GM18520 (cell line): ENCODE measurements at regions not wholly inside any gene's neighbourhood (a gene's known extent, or its start where the extent isn't known, plus 50 kb on each side); places are given as distances from the start of the nearest gene placed in this dataset.

Source experiments
- ATAC-seq: cut with Tn5 transposase; IDR thresholded peaks from one replicate; pipeline ENCODE4 v1.9.1; 2021; ENCODE audit not compliant: unreplicated experiment

- ATAC-seq, result no peak
Measured at GRCh38 chr15:46300716-46301115, 665.9 kb downstream of the SQOR start.

- no peak for ATAC-seq
Measured at GRCh38 chr15:46301291-46301690, 666.5 kb downstream of the SQOR start.

GRCh38 chr15:46301826-46302225, 667.0 kb downstream of the SQOR start:
- ATAC-seq, result no peak

GRCh38 chr15:46304321-46304720, 669.5 kb downstream of the SQOR start:
- no peak for ATAC-seq

- no peak for ATAC-seq
Measured at GRCh38 chr15:46307746-46308145, 672.9 kb downstream of the SQOR start.

GRCh38 chr15:46309914-46310313, 675.1 kb downstream of the SQOR start:
- ATAC-seq, result no peak

- ATAC-seq, result peak; percentile 84
Measured at GRCh38 chr15:46312133-46312740, 677.4 kb downstream of the SQOR start.

GRCh38 chr15:46315434-46315833, 680.6 kb downstream of the SQOR start:
- ATAC-seq, result no peak

GRCh38 chr15:46316024-46316423, 681.2 kb downstream of the SQOR start:
- ATAC-seq, result no peak

- no peak for ATAC-seq
Measured at GRCh38 chr15:46317029-46317428, 682.2 kb downstream of the SQOR start.

- ATAC-seq, result no peak
Measured at GRCh38 chr15:46322753-46323152, 687.9 kb downstream of the SQOR start.

- no peak for ATAC-seq
Measured at GRCh38 chr15:46326173-46326572, 691.3 kb downstream of the SQOR start.

GRCh38 chr15:46328821-46329220, 694.0 kb downstream of the SQOR start:
- no peak for ATAC-seq

- ATAC-seq, result no peak
Measured at GRCh38 chr15:46329876-46330275, 695.0 kb downstream of the SQOR start.

GRCh38 chr15:46331546-46331945, 696.7 kb downstream of the SQOR start:
- ATAC-seq, result no peak

- ATAC-seq, result no peak
Measured at GRCh38 chr15:46343196-46343935, 708.5 kb downstream of the SQOR start.

GRCh38 chr15:46344115-46344724, 709.4 kb downstream of the SQOR start:
- ATAC-seq, result no peak

GRCh38 chr15:46344915-46345314, 710.1 kb downstream of the SQOR start:
- no peak for ATAC-seq

- ATAC-seq, result no peak
Measured at GRCh38 chr15:46354443-46354842, 719.6 kb downstream of the SQOR start.

- no peak for ATAC-seq
Measured at GRCh38 chr15:46365572-46365971, 730.7 kb downstream of the SQOR start.

GRCh38 chr15:46366360-46367007, 731.7 kb downstream of the SQOR start:
- ATAC-seq, result no peak

- no peak for ATAC-seq
Measured at GRCh38 chr15:46383978-46384377, 749.1 kb downstream of the SQOR start.
